ENCODE measurements at regions not wholly inside any gene's neighbourhood (a gene's known extent, or its start where the extent isn't known, plus 50 kb on each side); places are given as distances from the start of the nearest gene placed in this dataset.

- intact Hi-C loops (cut with DNase I) = no loop called here
- Histone ChIP-seq H3K4me3 (no peak overlapping the region), H3K4me1 (no peaks in the 10 kb centered on the region), H3K27ac (no peak overlapping the region), H3K27me3 (ENCODE audit: low read depth) (no peaks in the 10 kb centered on the region), H3K9me3 (no peaks in the 10 kb centered on the region), H3K36me3 (no peaks in the 10 kb centered on the region)
- no peak for ATAC-seq
- no peak for TF ChIP-seq CTCF (IDR thresholded peaks at IDR 0.05)
- DNase-seq = no peak
These were observed 681.6 kb upstream of the GJE1 start for GRCh38 chr6:141451181-141451510.

- Histone ChIP-seq H3K36me3 (no peaks in the 10 kb centered on the region), H3K4me3 (no peak overlapping the region), H3K27me3 (ENCODE audit: low read depth) (no peaks in the 10 kb centered on the region), H3K27ac (no peak overlapping the region), H3K9me3 (no peaks in the 10 kb centered on the region), H3K4me1 (no peaks in the 10 kb centered on the region)
- intact Hi-C loops (cut with DNase I) = no loop called here
- DNase-seq = no peak
- ATAC-seq = no peak
- no peak for TF ChIP-seq CTCF (IDR thresholded peaks at IDR 0.05)
These were observed 686.6 kb upstream of the GJE1 start for GRCh38 chr6:141445928-141446628.

- Histone ChIP-seq H3K4me3 (no peak overlapping the region), H3K36me3 (no peaks in the 10 kb centered on the region), H3K9me3 (peaks cover 9% of the 10 kb centered on the region), H3K27me3 (ENCODE audit: low read depth) (no peaks in the 10 kb centered on the region), H3K27ac (no peak overlapping the region), H3K4me1 (no peaks in the 10 kb centered on the region)
- DNase-seq (no peak), ATAC-seq (no peak)
- intact Hi-C loops (cut with DNase I) = no loop called here
- TF ChIP-seq CTCF (IDR thresholded peaks at IDR 0.05) = no peak
These were observed 688.9 kb upstream of the GJE1 start for GRCh38 chr6:141443668-141444289.

GRCh38 chr6:141443032-141443431 is 689.7 kb upstream of the GJE1 start:
- H3K36me3 ChIP-seq = no peaks in the 10 kb centered on the region
- H3K27ac ChIP-seq = no peak overlapping the region
- TF ChIP-seq CTCF (IDR thresholded peaks at IDR 0.05) = no peak
- H3K9me3 ChIP-seq = peaks cover 9% of the 10 kb centered on the region
- DNase-seq = no peak
- H3K4me1 ChIP-seq = no peaks in the 10 kb centered on the region
- no peaks in the 10 kb centered on the region for H3K27me3 ChIP-seq (ENCODE audit: low read depth)
- no peak overlapping the region for H3K4me3 ChIP-seq
- no peak for ATAC-seq
- intact Hi-C loops (cut with DNase I) = no loop called here

- intact Hi-C loops (cut with DNase I) = no loop called here
- Histone ChIP-seq H3K4me3 (no peak overlapping the region), H3K27ac (no peak overlapping the region), H3K36me3 (no peaks in the 10 kb centered on the region), H3K9me3 (peaks cover 9% of the 10 kb centered on the region), H3K4me1 (no peaks in the 10 kb centered on the region), H3K27me3 (ENCODE audit: low read depth) (no peaks in the 10 kb centered on the region)
- ATAC-seq (no peak), DNase-seq (no peak)
- TF ChIP-seq CTCF (IDR thresholded peaks at IDR 0.05) = no peak
These were observed 693.2 kb upstream of the GJE1 start for GRCh38 chr6:141439513-141439912.

Data from lower lobe of right lung (tissue), 2 donors.